ENCODE measurements at regions not wholly inside any gene's neighbourhood (a gene's known extent, or its start where the extent isn't known, plus 50 kb on each side); places are given as distances from the start of the nearest gene placed in this dataset.

- H3K4me2 ChIP-seq (ENCODE audit: low read depth, low read length), result no peak overlapping the region
- no peaks in the 10 kb centered on the region for H4K20me1 ChIP-seq (ENCODE audit: insufficient read depth, low read length)
- H3K36me3 ChIP-seq (replicated peaks in 1 of 2; ENCODE audit: control insufficient read depth in 1 of 2, insufficient read depth in 2 of 2, low read length in 2 of 2), result no peaks in the 10 kb centered on the region
- DNase-seq (ENCODE audit: low spot score) (no peak), ATAC-seq (no peak), FAIRE-seq (no peak)
- no peak overlapping the region for H3K9ac ChIP-seq (ENCODE audit: insufficient read depth, low read depth, low read length)
- no peak for TF ChIP-seq SRSF1 (optimal IDR thresholded peaks at IDR 0.05; ENCODE audit: low read depth, low read length)
- TF ChIP-seq KLF9 (CRISPR knock-in tag; IDR thresholded peaks at IDR 0.05; ENCODE audit: low read depth), result no peak
- TF ChIP-seq ZBTB7A (CRISPR knock-in tag; IDR thresholded peaks at IDR 0.05), result no peak
- TF ChIP-seq ARNTL (CRISPR knock-in tag; IDR thresholded peaks at IDR 0.05), result no peak
- no peak for TF ChIP-seq ZNF740 (CRISPR knock-in tag; IDR thresholded peaks at IDR 0.05)
- TF ChIP-seq STAT5B (CRISPR knock-in tag; IDR thresholded peaks at IDR 0.05), result no peak
- no peak for TF ChIP-seq HIC2 (CRISPR knock-in tag; IDR thresholded peaks at IDR 0.05; ENCODE audit: low read depth)
- TF ChIP-seq HOXA9 (CRISPR knock-in tag; IDR thresholded peaks at IDR 0.05; ENCODE audit: borderline replicate concordance), result no peak
- no peaks in the 10 kb centered on the region for H3K9me3 ChIP-seq (ENCODE audit: low read length)
- 4% methylated on average over 1 of the region's 1 CpG for WGBS (ENCODE audit: low lambda C conversion rate)
- CTCF ChIA-PET (ENCODE audit: low intra/inter-chr PET ratio, low total read pairs), result no interaction called here
- no peak overlapping the region for H2AFZ ChIP-seq (ENCODE audit: low read length)
- H3K27ac ChIP-seq (ENCODE audit: extremely low read length, insufficient read depth, low read length), result no peak overlapping the region
- in situ Hi-C loops (cut with HindIII; ENCODE audit: extremely low pct_ligation_motif_present, low pct_unique_long_range_greater_than_20kb) (no loop called here), intact Hi-C loops (cut with micrococcal nuclease; ENCODE audit: unreplicated experiment) (no loop called here)
- H3K27me3 ChIP-seq (ENCODE audit: control insufficient read depth in 1 of 2, insufficient read depth in 2 of 2, low read length in 2 of 2), result no peaks in the 10 kb centered on the region
- no peak overlapping the region for H3K4me3 ChIP-seq (replicated peaks in 1 of 3; ENCODE audit: insufficient read depth in 1 of 3, low read depth in 2 of 3, low read length in 3 of 3)
- no TSS peak for BruUV-seq (replicated peaks)
- H3K4me1 ChIP-seq (ENCODE audit: insufficient read depth, low read length), result no peaks in the 10 kb centered on the region
- POLR2A ChIA-PET, result no interaction called here
- H3K79me2 ChIP-seq (ENCODE audit: insufficient read depth, low read length), result no peaks in the 10 kb centered on the region
Observed at GRCh38 chr20:6678101-6678500, 89.4 kb upstream of the BMP2 start.

GRCh38 chr20:6674831-6675230 lies 92.7 kb upstream of the BMP2 start:
- H3K9ac ChIP-seq (ENCODE audit: insufficient read depth, low read depth, low read length), result no peak overlapping the region
- POLR2A ChIA-PET, result no interaction called here
- H3K4me3 ChIP-seq (replicated peaks in 1 of 3; ENCODE audit: insufficient read depth in 1 of 3, low read depth in 2 of 3, low read length in 3 of 3), result no peak overlapping the region
- intact Hi-C loops (cut with micrococcal nuclease; ENCODE audit: unreplicated experiment), result no loop called here
- H3K27me3 ChIP-seq (ENCODE audit: control insufficient read depth in 1 of 2, insufficient read depth in 2 of 2, low read length in 2 of 2), result no peaks in the 10 kb centered on the region
- no peaks in the 10 kb centered on the region for H3K79me2 ChIP-seq (ENCODE audit: insufficient read depth, low read length)
- ATAC-seq (no peak), FAIRE-seq (no peak), DNase-seq (ENCODE audit: low spot score) (no peak)
- in situ Hi-C loops (cut with HindIII; ENCODE audit: extremely low pct_ligation_motif_present, low pct_unique_long_range_greater_than_20kb), result no loop called here
- H3K9me3 ChIP-seq (ENCODE audit: low read length), result no peaks in the 10 kb centered on the region
- no peak overlapping the region for H3K4me2 ChIP-seq (ENCODE audit: low read depth, low read length)
- H3K27ac ChIP-seq (ENCODE audit: extremely low read length, insufficient read depth, low read length), result no peak overlapping the region
- no peaks in the 10 kb centered on the region for H3K36me3 ChIP-seq (replicated peaks in 1 of 2; ENCODE audit: control insufficient read depth in 1 of 2, insufficient read depth in 2 of 2, low read length in 2 of 2)
- CTCF ChIA-PET (ENCODE audit: low intra/inter-chr PET ratio, low total read pairs), result no interaction called here
- no peaks in the 10 kb centered on the region for H3K4me1 ChIP-seq (ENCODE audit: insufficient read depth, low read length)
- H4K20me1 ChIP-seq (ENCODE audit: insufficient read depth, low read length), result no peaks in the 10 kb centered on the region
- WGBS (ENCODE audit: low lambda C conversion rate), result 3% methylated on average over 1 of the region's 1 CpG
- BruUV-seq (replicated peaks), result no TSS peak
- TF ChIP-seq ZNF225 (CRISPR knock-in tag; IDR thresholded peaks at IDR 0.05), result no peak
- H2AFZ ChIP-seq (ENCODE audit: low read length), result no peak overlapping the region
